K562 (cell line): ENCODE measurements at regions not wholly inside any gene's neighbourhood (a gene's known extent, or its start where the extent isn't known, plus 50 kb on each side); places are given as distances from the start of the nearest gene placed in this dataset.

ENCODE experiments used
- BHLHE40 ChIP-seq: IDR thresholded peaks from 2 replicates; pipeline ENCODE4 v1.6.1; 2011; ENCODE audit warnings: low read length, improper control_type of control experiment
- GATAD2B ChIP-seq: fragments of 450-650 bp; IDR thresholded peaks from 2 replicates; pipeline ENCODE4 v1.6.1; 2017; ENCODE audit warnings: mild to moderate bottlenecking, borderline replicate concordance
- HCFC1 ChIP-seq: IDR thresholded peaks from 2 replicates; pipeline ENCODE4 v1.6.1; 2012; ENCODE audit warnings: low read depth, low read length, improper control_type of control experiment
- NCOA2 ChIP-seq, 2 experiments: fragments of 450-650 bp; IDR thresholded peaks; 2 replicates each; pipeline ENCODE4 v1.6.1; 2018; ENCODE audit warnings: mild to moderate bottlenecking in 2 of 2, moderate library complexity in 1 of 2; ENCODE audit not compliant: partially characterized antibody in 2 of 2
- NFRKB ChIP-seq: fragments of 450-650 bp; IDR thresholded peaks from 2 replicates; pipeline ENCODE4 v1.6.1; 2016; ENCODE audit warnings: low read depth
- SAFB2 ChIP-seq: fragments of 200-400 bp; formaldehyde crosslinking; IDR thresholded peaks from 2 replicates; pipeline ENCODE4 v1.6.1; 2018; ENCODE audit warnings: borderline replicate concordance, low read length, low read depth, moderate library complexity; ENCODE audit not compliant: severe bottlenecking
- YBX1 ChIP-seq: fragments of 450-650 bp; IDR thresholded peaks from 2 replicates; pipeline ENCODE4 v1.7.1; 2016; ENCODE audit warnings: mild to moderate bottlenecking
- ZNF232 ChIP-seq: sonication (generic); formaldehyde crosslinking; IDR thresholded peaks from 2 replicates; pipeline ENCODE4 v1.8.0; 2022; ENCODE audit warnings: mild to moderate bottlenecking, missing genetic modification reagents
- TF ChIP-seq, protein P1 (sequence below), 2 experiments: IDR thresholded peaks; 2 replicates each; pipeline ENCODE4 v1.6.1; 2012; ENCODE audit warnings: improper control_type of control experiment in 2 of 2, low read depth in 2 of 2, low read length in 2 of 2, borderline replicate concordance in 1 of 2
- TF ChIP-seq, protein P2 (sequence below): fragments of 450-650 bp; IDR thresholded peaks from 2 replicates; pipeline ENCODE4 v1.6.1; 2017; ENCODE audit warnings: mild to moderate bottlenecking, moderate library complexity
- TF ChIP-seq, protein P3 (sequence below): sonication (generic); formaldehyde crosslinking; IDR thresholded peaks from 2 replicates; pipeline ENCODE4 v1.8.1; 2023; ENCODE audit warnings: mild to moderate bottlenecking, missing genetic modification reagents

DNA sequence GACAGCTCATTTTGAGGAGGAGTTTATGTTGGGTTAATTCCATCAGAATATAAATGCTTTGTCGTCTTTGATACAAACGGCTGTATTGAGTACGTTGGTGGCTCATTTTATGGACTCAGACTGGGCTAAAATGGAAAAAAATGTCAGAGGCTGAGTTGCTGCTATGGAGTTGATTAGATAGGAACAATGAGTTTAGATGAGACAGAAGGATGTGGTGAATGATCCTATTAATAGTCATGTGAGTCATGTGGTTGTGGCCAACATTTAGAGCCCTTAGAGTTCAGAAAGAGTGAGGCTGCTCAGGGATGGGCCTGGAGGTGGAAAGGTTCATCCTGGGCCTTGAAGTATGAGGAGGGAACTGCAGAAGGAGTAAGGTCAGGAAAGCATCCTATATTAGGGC, 434.2 kb downstream of the MEIS1 start:
- TF ChIP-seq NCOA2 (IDR thresholded peaks at IDR 0.05; ENCODE audit: partially characterized antibody in 2 of 2) (no peak), ZNF232 (no peak), NFRKB (no peak), SAFB2 (no peak), HCFC1 (no peak), BHLHE40 (no peak), YBX1 (no peak), GATAD2B (no peak)
- TF ChIP-seq, protein P1, sequence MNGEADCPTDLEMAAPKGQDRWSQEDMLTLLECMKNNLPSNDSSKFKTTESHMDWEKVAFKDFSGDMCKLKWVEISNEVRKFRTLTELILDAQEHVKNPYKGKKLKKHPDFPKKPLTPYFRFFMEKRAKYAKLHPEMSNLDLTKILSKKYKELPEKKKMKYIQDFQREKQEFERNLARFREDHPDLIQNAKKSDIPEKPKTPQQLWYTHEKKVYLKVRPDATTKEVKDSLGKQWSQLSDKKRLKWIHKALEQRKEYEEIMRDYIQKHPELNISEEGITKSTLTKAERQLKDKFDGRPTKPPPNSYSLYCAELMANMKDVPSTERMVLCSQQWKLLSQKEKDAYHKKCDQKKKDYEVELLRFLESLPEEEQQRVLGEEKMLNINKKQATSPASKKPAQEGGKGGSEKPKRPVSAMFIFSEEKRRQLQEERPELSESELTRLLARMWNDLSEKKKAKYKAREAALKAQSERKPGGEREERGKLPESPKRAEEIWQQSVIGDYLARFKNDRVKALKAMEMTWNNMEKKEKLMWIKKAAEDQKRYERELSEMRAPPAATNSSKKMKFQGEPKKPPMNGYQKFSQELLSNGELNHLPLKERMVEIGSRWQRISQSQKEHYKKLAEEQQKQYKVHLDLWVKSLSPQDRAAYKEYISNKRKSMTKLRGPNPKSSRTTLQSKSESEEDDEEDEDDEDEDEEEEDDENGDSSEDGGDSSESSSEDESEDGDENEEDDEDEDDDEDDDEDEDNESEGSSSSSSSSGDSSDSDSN (IDR thresholded peaks at IDR 0.05; ENCODE audit: borderline replicate concordance in 1 of 2, low read depth in 2 of 2, low read length in 2 of 2) = no peak
- TF ChIP-seq, protein P2, sequence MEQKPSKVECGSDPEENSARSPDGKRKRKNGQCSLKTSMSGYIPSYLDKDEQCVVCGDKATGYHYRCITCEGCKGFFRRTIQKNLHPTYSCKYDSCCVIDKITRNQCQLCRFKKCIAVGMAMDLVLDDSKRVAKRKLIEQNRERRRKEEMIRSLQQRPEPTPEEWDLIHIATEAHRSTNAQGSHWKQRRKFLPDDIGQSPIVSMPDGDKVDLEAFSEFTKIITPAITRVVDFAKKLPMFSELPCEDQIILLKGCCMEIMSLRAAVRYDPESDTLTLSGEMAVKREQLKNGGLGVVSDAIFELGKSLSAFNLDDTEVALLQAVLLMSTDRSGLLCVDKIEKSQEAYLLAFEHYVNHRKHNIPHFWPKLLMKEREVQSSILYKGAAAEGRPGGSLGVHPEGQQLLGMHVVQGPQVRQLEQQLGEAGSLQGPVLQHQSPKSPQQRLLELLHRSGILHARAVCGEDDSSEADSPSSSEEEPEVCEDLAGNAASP = no peak
- TF ChIP-seq, protein P3, sequence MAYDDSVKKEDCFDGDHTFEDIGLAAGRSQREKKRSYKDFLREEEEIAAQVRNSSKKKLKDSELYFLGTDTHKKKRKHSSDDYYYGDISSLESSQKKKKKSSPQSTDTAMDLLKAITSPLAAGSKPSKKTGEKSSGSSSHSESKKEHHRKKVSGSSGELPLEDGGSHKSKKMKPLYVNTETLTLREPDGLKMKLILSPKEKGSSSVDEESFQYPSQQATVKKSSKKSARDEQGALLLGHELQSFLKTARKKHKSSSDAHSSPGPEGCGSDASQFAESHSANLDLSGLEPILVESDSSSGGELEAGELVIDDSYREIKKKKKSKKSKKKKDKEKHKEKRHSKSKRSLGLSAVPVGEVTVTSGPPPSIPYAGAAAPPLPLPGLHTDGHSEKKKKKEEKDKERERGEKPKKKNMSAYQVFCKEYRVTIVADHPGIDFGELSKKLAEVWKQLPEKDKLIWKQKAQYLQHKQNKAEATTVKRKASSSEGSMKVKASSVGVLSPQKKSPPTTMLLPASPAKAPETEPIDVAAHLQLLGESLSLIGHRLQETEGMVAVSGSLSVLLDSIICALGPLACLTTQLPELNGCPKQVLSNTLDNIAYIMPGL (CRISPR knock-in tag) = no peak
